Endodermal cell (in vitro differentiated cells): ENCODE measurements at regions not wholly inside any gene's neighbourhood (a gene's known extent, or its start where the extent isn't known, plus 50 kb on each side); places are given as distances from the start of the nearest gene placed in this dataset.
"Not testable (repeated sequence)": the region's sequence is repeated elsewhere in the genome, so short reads cannot be mapped to it uniquely, and the experiment has no call there.

ENCODE experiments used
- DNase-seq: peaks from one replicate; pipeline ENCODE4 v3.0.0-alpha.2; 2017
- H3K27ac ChIP-seq: 2 replicates; pipeline ENCODE4 v1.5.1; 2013; ENCODE audit warnings: mild to moderate bottlenecking, low read depth, low read length, moderate library complexity
- H3K27me3 ChIP-seq: 2 replicates; pipeline ENCODE4 v1.6.1; 2013; ENCODE audit warnings: mild to moderate bottlenecking, low read length, moderate library complexity; ENCODE audit not compliant: insufficient read depth, control insufficient read depth, poor library complexity, severe bottlenecking
- H3K36me3 ChIP-seq: 2 replicates; pipeline ENCODE4 v1.7.0; 2013; ENCODE audit warnings: mild to moderate bottlenecking, low read length, moderate library complexity; ENCODE audit not compliant: control insufficient read depth, insufficient read depth
- H3K4me1 ChIP-seq: one replicate; pipeline ENCODE4 v1.7.0; 2013; ENCODE audit warnings: low read length; ENCODE audit not compliant: control insufficient read depth, insufficient read depth
- H3K4me3 ChIP-seq: 2 replicates; pipeline ENCODE4 v1.5.1; 2013; ENCODE audit warnings: mild to moderate bottlenecking, low read length, moderate library complexity
- H3K9ac ChIP-seq: 2 replicates; pipeline ENCODE4 v1.6.1; 2013; ENCODE audit warnings: mild to moderate bottlenecking, low read length, moderate library complexity; ENCODE audit not compliant: poor library complexity, severe bottlenecking; ENCODE audit errors: extremely low read depth
- H3K9me3 ChIP-seq: 2 replicates; pipeline ENCODE4 v1.6.1; 2013; ENCODE audit warnings: mild to moderate bottlenecking, low read length, moderate library complexity; ENCODE audit not compliant: control insufficient read depth
- H3K27ac Mint-ChIP-seq: 2 replicates; pipeline ENCODE4 v1.8.0; 2020; ENCODE audit warnings: mixed read lengths
- H3K27me3 Mint-ChIP-seq: 2 replicates; pipeline ENCODE4 v1.8.0; 2021; ENCODE audit warnings: mild to moderate bottlenecking, mixed read lengths; ENCODE audit not compliant: insufficient read depth
- H3K36me3 Mint-ChIP-seq: 2 replicates; pipeline ENCODE4 v1.8.0; 2020; ENCODE audit warnings: low read depth, mixed read lengths
- H3K4me1 Mint-ChIP-seq: 2 replicates; pipeline ENCODE4 v1.8.0; 2020; ENCODE audit warnings: mixed read lengths
- H3K4me3 Mint-ChIP-seq: 2 replicates; pipeline ENCODE4 v1.8.0; 2020; ENCODE audit warnings: mild to moderate bottlenecking, moderate library complexity, mixed read lengths
- H3K9me3 Mint-ChIP-seq: 2 replicates; pipeline ENCODE4 v1.8.0; 2020; ENCODE audit warnings: mild to moderate bottlenecking, mixed read lengths
- WGBS, 2 experiments: methylation state at CpG; one replicate each; pipeline versions ENCODE4 v1.1.5 to v1.1.7; 2013; ENCODE audit warnings: missing lambda C conversion rate in 2 of 2, mixed read lengths in 1 of 2; ENCODE audit not compliant: insufficient coverage in 1 of 2, insufficient read length in 1 of 2; 5-methylcytosine and 5-hydroxymethylcytosine counted together
- TF ChIP-seq, protein P1 (sequence below): fragments of 200-600 bp; sonication (generic); conservative IDR thresholded peaks from 2 replicates; pipeline ENCODE4 v1.5.0; 2021; ENCODE audit warnings: antibody characterized with exemption, mild to moderate bottlenecking

DNA sequence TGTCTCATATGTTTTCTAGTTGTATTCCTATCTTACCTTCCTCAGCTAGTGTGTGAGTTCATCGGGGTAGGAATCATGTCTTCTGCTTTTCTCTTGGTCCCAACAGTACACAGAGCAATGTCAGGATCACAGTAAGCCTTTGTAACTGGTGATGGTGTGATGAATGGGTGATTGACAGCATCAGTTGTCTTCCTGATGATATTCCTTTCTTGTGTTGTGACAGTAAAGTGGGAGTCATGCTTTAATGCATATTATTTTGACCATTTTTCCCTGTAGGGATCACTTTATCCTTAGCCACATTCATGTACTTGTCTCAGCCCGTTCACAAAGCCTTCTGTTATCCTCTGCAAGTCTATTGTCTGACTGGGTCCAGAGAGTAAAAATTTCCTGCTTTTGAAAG lies 501.7 kb downstream of the UTRN start:
- H3K36me3 Mint-ChIP-seq = peaks cover 3% of the 10 kb centered on the region
- TF ChIP-seq, protein P1, sequence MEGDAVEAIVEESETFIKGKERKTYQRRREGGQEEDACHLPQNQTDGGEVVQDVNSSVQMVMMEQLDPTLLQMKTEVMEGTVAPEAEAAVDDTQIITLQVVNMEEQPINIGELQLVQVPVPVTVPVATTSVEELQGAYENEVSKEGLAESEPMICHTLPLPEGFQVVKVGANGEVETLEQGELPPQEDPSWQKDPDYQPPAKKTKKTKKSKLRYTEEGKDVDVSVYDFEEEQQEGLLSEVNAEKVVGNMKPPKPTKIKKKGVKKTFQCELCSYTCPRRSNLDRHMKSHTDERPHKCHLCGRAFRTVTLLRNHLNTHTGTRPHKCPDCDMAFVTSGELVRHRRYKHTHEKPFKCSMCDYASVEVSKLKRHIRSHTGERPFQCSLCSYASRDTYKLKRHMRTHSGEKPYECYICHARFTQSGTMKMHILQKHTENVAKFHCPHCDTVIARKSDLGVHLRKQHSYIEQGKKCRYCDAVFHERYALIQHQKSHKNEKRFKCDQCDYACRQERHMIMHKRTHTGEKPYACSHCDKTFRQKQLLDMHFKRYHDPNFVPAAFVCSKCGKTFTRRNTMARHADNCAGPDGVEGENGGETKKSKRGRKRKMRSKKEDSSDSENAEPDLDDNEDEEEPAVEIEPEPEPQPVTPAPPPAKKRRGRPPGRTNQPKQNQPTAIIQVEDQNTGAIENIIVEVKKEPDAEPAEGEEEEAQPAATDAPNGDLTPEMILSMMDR = no peak

DNA sequence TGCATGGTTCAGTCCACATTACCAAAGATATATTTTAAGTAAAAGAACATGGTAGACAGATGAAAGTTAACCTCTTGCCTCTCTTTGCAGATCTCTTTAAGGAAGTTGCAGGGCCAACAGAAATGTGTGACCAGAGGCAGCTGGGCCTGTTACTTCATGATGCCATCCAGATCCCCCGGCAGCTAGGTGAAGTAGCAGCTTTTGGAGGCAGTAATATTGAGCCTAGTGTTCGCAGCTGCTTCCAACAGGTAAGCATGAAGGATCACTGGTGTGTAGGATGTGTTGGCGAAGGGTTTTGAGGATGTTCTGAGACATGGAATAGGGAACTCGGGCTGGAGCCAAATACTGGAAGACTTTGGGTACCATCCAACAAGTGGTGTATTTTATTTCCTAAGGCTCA lies 508.6 kb downstream of the UTRN start:
- no peaks in the 10 kb centered on the region for H3K4me1 ChIP-seq
- H3K27me3 ChIP-seq = no peaks in the 10 kb centered on the region
- H3K27ac Mint-ChIP-seq = no peak overlapping the region
- H3K4me3 Mint-ChIP-seq = no peak overlapping the region
- 92 to 95% methylated on average over 4 of the region's 4 CpGs for WGBS, 2 experiments
- no peak overlapping the region for H3K4me3 ChIP-seq
- H3K9me3 Mint-ChIP-seq = peaks cover 15% of the 10 kb centered on the region
- peaks cover 4% of the 10 kb centered on the region for H3K4me1 Mint-ChIP-seq
- no peak overlapping the region for H3K9ac ChIP-seq
- H3K27me3 Mint-ChIP-seq = no peaks in the 10 kb centered on the region
- no peak overlapping the region for H3K27ac ChIP-seq
- H3K9me3 ChIP-seq = peaks cover 14% of the 10 kb centered on the region
- H3K36me3 ChIP-seq = peaks cover 42% of the 10 kb centered on the region
- no peak for DNase-seq
- H3K36me3 Mint-ChIP-seq = peaks cover 42% of the 10 kb centered on the region
- TF ChIP-seq, protein P1 = no peak

More for the DNA sequence above, 501.7 kb downstream of the UTRN start:
- Mint-ChIP-seq H3K27ac (no peak overlapping the region), H3K27me3 (no peaks in the 10 kb centered on the region), H3K9me3 (no peaks in the 10 kb centered on the region), H3K4me3 (no peak overlapping the region), H3K4me1 (peaks cover 4% of the 10 kb centered on the region)
- Histone ChIP-seq H3K27me3 (no peaks in the 10 kb centered on the region), H3K4me1 (no peaks in the 10 kb centered on the region), H3K9me3 (no peaks in the 10 kb centered on the region), H3K36me3 (peaks cover 11% of the 10 kb centered on the region), H3K9ac (no peak overlapping the region), H3K4me3 (no peak overlapping the region), H3K27ac (peak overlapping the region; percentile 36)
- no peak for DNase-seq
- 94% methylated on average over 2 of the region's 2 CpGs; no CpG with 5 or more reads in 1 of the 2 experiments for WGBS, 2 experiments

DNA sequence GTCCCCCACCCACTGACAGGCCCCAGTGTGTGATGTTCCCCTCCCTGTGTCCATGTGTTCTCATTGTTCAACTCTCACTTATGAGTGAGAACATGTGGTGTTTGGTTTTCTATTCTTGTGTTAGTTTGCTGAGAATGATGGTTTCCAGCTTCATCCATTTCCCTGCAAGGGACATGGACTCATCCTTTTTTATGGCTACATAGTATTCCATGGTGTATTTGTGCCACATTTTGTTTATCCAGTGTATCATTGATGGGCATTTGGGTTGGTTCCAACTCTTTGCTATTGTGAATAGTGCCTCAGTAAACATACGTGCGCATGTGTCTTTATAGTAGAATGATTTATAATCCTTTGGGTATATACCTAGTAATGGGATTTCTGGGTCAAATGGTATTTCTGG lies 509.9 kb downstream of the UTRN start:
- not testable (repeated sequence) for H3K27me3 ChIP-seq, H3K27me3 Mint-ChIP-seq, H3K4me3 Mint-ChIP-seq, H3K27ac ChIP-seq, H3K4me1 ChIP-seq, H3K4me1 Mint-ChIP-seq, H3K9ac ChIP-seq, H3K27ac Mint-ChIP-seq, H3K4me3 ChIP-seq, DNase-seq
- Histone ChIP-seq H3K36me3 (peaks cover 46% of the 10 kb centered on the region), H3K9me3 (peaks cover 14% of the 10 kb centered on the region)
- H3K36me3 Mint-ChIP-seq = peaks cover 44% of the 10 kb centered on the region
- 87% methylated on average over 2 of the region's 2 CpGs; no CpG with 5 or more reads in 1 of the 2 experiments for WGBS, 2 experiments
- H3K9me3 Mint-ChIP-seq = peaks cover 15% of the 10 kb centered on the region

DNA sequence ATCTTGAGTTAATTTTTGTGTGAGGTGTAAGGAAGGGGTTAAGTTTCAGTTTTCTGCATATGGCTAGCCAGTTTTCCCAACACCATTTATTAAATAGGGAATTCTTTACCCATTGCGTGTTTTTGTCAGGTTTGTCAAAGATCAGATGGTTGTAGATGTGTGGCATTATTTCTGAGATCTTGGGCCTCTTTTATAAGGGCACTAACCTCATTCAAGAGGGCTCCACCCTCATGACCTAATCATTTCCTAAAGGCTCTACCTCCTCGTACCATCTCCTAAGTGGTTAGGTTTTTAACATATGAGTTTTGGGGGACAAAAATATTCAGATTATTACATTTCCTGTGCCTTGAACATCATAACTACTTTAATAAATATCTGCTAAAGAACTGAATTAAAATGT lies 510.9 kb downstream of the UTRN start:
- H3K9me3 Mint-ChIP-seq = peaks cover 15% of the 10 kb centered on the region
- WGBS, 2 experiments = 100% methylated on average over 1 of the region's 2 CpGs; no CpG with 5 or more reads in 1 of the 2 experiments

More for the DNA sequence above, 510.9 kb downstream of the UTRN start:
- Mint-ChIP-seq H3K36me3 (peaks cover 44% of the 10 kb centered on the region), H3K4me3 (no peak overlapping the region), H3K27ac (no peak overlapping the region), H3K27me3 (no peaks in the 10 kb centered on the region), H3K4me1 (no peaks in the 10 kb centered on the region)
- no peak for DNase-seq
- Histone ChIP-seq H3K27ac (no peak overlapping the region), H3K36me3 (peaks cover 44% of the 10 kb centered on the region), H3K4me1 (no peaks in the 10 kb centered on the region), H3K27me3 (no peaks in the 10 kb centered on the region), H3K9ac (no peak overlapping the region), H3K9me3 (peaks cover 14% of the 10 kb centered on the region), H3K4me3 (no peak overlapping the region)
- TF ChIP-seq, protein P1 = no peak
